ENCODE measurements at regions not wholly inside any gene's neighbourhood (a gene's known extent, or its start where the extent isn't known, plus 50 kb on each side); places are given as distances from the start of the nearest gene placed in this dataset.

- DNase-seq, result no peak
Measured at GRCh38 chr17:72361892-72362291, 241.1 kb downstream of the SOX9 start.

GRCh38 chr17:72362376-72363088 lies 241.7 kb downstream of the SOX9 start:
- peak in 1 of 58 donors; percentile 51 for DNase-seq

DNA sequence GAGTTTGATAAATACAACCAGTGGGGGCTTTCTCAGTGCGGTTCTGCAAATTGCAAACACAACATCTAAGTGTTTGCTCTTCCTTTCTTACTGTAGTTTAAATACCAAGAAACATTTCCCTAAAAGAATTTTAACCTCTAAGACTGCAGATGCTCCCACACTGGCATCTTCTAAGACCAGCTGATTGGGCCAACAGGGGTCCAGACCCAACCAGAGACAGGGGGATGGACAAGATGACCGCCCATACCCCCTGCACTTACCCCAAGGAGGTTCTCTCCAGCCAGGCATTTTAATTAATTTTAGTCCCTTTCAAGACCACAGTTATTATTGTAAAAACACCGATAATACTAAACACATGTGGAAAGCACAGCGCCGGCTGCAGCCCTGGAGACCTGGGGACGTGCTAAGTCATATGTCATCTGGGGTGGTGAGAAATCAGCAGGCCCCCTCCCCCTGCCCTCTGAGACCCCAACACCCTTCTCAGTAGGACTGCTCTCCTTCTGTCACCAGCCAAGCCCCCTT lies 242.3 kb downstream of the SOX9 start:
- DNase-seq, result no peak

GRCh38 chr17:72365857-72366414 lies 245.1 kb downstream of the SOX9 start:
- DNase-seq, result no peak

- no peak for DNase-seq
Measured at GRCh38 chr17:72366626-72367025, 245.8 kb downstream of the SOX9 start.

DNA sequence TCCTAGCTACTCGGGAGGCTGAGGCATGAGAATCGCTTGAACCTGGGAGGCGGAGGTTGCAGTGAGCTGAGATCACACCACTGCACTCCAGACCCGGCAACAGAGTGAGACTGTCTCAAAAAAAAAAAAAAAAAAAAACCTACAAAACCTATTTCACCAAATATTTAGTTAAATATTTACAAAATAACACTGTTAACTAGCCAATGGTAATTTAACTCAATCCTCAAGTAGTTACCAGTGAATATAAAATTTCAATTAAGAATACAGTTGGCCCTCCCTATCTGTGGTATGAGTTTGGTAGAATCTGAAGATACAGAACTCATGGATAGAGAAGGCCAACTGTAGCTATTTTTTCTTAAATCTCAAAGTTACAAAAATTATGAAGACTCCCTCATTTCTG lies 247.4 kb downstream of the SOX9 start:
- no peak for DNase-seq

DNA sequence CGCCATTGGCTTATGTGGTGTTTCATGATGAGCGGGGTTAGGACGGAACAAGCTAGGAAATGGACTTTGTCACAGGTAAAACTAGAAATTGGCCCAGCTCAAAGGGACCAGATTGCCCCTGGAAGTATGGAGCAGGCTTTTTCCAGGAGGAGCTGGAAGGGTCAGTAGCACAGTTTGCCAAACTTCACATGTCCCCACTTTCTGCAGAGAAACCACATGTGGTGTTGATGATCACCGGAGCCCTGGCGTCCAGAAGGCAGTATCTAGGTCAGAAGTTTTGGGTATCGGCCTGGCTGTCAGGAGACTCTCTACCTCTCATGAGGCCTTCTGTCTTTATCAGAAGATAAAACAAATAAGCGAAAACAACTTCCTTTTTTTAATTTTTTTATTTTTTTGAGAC lies 248.5 kb downstream of the SOX9 start:
- DNase-seq, result no peak

DNA sequence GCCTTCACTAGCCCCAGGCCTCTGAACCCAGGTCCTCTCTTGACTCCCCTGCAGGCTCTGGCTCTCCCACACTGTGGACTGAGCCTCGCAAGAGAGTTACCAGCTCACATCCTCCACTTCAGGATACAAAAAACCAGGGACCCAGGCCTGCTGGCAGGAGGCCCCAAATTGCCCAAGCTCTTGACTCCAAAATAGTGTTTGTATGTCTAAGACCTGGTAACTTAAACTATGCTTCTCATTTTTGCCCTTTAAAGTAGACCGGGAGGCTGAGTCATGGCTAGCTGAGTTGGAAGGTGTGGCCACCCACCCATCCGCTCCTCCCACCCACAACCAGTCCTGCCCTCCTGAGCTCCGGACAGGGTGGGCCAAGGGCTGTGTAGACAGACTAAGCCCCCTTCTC lies 250.0 kb downstream of the SOX9 start:
- no peak for DNase-seq

DNA sequence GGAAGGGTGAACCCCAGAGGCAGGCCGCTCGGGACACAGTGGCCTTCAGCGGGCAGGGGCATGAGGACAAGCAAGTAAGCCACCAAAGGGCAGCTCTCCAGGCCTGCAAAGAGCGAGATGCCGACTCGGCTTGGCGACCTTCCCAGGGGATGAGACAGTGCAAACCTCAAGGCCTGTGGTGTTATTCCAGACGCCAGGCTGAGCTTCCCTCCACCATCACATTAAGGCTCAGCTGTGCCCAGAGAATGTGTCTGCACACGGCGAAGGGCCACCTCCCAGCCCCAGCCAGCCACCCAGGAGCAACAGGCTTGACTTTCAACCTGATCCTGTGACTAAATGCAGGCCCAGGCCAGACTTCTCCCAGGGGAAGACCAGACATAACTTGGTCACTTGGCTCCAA lies 251.4 kb downstream of the SOX9 start:
- DNase-seq, result no peak

DNA sequence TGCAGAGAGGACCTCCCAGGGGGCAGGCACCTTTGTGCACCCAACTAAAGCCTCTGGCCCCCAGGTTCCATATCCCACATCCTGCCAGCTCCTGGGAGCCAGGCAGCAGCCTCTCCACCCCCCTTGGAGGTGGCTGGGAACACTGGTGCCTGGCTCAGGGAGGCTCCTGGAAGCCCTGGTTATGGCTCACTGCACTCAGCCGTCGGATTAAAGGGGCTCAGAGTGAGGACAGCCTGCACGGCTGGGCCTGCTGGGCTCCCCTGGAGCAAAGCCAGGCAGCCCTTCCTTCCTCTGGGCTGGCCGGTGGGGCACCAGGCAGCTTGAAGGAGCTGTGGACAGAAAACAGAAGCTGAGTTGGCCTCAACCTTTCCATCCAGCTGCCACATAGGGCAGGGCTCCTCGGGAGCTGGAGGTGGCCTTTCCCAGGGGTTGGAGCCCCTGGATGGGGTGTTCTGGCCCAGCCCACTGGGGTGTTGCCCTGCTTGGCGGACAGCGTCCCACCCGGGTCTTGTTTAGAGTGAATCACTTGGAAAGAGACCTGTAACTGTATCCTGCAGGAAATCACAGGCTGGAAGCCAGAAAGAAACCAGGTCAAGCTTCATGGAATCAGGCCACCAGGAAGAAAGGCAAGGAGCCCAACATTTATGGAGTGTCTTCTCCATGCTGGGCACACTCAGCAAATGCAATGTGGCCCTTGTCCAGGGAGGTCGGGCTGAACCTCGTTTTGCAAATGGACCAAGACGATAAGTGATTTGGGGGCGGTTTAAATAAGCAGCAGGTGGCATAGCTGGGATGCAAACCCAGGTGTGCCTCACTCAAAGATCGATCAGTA lies 253.3 kb downstream of the SOX9 start:
- peak in 10 of 58 donors; percentile 4 to 53 (median 15) for DNase-seq

- DNase-seq, result no peak
Measured at GRCh38 chr17:72376526-72377345, 255.9 kb downstream of the SOX9 start.

DNA sequence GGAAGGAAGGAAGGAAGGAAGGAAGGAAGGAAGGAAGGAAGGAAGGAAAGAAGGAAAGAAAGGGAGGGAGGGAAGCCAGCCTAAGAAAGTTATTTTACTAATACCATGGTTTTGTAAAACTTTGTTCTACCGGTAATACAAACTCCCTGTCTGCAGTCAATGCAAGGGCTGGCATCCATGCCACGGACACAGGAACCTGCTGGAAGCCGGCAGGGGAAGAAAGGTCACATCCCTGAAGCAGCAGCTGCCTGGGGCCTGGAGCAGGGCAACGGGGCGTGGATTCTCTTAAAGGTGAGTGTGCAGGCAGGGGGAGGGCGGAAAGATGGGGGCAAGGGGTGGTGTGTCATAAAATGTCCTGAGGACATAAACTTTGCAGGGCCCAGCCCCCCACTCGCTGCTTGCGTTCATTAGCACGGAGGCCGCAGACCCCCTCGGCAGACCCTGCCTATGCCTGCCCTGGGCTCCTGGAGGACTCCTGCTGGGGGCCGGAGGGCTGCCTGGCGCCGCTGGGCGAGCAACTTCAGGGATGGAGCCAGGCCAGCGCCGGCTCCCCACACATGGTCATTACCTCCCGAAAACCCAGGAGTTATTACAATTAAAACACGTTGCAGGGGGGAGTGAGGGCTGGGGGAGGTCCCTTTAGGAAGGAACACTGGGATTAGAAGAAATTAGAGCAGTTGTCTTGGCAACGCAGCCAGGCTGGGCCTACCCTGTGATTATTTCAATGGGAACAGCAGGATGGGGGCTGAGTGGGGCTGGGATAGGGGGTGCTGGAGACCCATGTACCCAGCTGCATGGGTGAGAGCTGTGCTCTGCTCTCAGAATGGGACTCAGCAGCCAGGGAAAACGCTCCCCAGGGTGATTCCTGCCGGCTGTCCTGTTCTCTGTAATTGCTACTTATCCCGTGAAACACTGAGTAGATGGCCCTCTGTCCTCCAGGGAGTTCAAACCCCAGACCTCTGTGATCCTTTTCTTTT lies 257.9 kb downstream of the SOX9 start:
- DNase-seq, result peak in 29 of 58 donors; percentile 3 to 66 (median 23)

DNA sequence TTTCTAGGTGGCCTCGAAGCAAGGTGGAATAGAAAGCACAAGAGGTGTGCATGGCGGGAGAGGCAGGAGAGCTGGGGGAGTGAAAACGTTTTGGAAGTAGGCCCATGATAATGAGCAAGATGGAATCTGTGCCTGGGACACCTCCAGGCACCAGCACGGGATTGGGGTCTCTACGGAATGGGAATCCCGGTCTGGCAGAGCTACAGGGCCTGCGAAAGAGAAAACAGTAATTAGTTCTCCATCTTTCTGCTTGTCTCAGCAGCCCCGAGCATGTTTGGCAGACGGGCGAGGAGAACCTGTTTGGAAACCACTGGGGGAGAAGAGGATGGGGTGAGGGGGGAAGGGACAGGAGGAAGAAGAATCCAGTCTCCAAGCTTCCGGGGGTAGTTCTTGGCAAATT lies 258.7 kb downstream of the SOX9 start:
- peak in 3 of 58 donors; percentile 3 to 38 (median 8) for DNase-seq

- DNase-seq, result no peak
Measured at GRCh38 chr17:72380120-72380519, 259.3 kb downstream of the SOX9 start.

GRCh38 chr17:72380737-72381136 lies 259.9 kb downstream of the SOX9 start:
- DNase-seq, result no peak

DNA sequence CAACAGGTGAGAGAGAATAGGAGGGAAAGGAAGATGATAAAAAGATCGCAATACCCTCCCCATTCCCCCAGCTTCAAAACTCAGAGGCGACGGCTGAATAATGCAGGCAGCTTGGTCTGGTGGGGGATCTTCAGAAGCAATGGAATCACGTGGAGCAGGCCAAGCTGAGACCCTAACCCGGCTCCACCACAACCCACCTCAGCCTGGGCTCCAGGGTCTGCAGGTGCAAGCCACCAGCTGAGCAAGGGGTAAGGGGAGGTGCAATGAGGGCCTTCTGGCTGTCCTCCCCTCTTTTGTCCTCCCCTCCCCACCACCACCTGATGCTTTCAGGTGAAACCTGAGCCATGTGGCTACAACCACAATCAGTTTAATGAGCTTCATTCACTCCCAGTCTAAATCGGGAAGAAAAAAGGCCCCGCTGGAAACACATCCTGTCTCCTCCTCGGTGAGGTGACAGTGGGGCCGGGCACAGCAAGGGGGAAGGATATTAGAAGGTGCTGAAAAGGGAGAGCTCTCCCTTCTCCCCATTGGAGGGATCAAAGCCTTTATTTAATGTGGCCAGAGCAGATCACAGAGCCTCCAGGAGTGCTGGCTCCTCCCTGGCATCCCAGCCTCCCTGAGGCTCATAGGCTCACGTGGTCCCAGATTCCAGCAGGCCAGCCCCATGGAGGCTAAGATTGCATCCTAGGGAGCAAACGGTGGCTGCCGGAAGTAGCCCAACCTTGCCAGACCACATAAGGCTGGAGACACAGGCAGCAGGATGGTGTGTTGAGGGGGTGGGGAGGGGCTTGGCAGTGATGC lies 261.0 kb downstream of the SOX9 start:
- DNase-seq, result no peak

DNA sequence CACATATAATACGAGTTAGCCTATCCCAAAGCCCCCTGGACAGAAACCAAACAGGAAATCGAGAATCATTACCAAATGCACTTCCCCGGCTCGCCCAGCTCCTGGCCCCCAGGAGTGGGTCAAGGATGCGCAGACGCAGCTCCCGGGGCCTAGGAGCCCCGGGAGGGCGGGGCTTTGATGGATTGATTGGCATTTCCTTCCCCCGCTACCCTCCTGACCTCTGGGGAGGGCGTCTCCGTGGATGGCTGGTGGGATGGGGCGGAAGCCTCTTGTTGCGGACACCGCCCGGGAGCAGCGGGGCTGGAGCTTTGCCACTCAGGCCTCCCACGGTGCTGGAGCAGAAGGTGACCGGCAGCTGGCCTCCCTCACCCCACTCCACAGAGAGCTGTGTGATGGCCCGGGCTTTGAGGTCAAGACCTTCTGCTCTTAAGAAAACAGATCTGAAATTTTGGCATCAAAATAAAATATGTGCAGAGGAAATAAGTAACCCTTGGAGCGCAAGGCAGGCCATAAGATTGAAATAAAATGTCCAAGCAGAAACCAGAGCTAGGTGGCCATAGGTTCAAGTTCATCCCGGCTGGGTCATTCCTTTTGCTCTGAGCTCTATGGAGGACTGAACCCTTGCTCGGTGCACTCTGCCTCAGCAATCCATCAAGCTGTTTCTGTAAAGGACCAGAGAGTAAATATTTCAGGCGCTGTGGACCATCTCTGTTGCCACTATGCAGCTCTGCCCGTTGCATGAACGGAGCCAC lies 262.3 kb downstream of the SOX9 start:
- DNase-seq, result no peak

DNA sequence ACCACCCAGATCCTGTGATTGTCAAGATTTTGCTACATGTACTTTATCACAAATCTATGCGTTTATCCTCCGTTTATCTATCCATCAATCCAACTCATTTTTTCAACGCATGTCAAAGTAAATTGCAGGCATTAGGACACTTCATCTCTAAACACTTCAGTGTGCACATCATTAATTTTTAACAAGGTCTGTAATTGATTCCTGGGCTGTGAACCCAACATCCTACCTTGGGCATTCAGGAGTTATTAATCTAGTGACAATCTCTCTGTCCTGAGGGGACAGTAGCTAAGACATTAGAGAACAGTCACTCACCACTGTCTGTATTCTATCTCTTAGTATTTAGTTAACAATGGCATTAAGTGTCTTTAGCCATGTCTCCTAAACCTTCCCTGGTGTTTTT lies 264.7 kb downstream of the SOX9 start:
- DNase-seq, result no peak
